H9 (cell line): ENCODE measurements at regions not wholly inside any gene's neighbourhood (a gene's known extent, or its start where the extent isn't known, plus 50 kb on each side); places are given as distances from the start of the nearest gene placed in this dataset.

Experiments
- DNase-seq: peaks from one replicate; pipeline ENCODE4 v3.0.0-alpha.2; 2017
- H2AFZ ChIP-seq: one replicate; pipeline ENCODE4 v1.6.1; 2013; ENCODE audit warnings: mild to moderate bottlenecking, low read length, control low read depth, moderate library complexity
- H2AK5ac ChIP-seq: 2 replicates; pipeline ENCODE4 v1.6.1; 2013; ENCODE audit warnings: low read length, control low read depth, mixed read lengths; ENCODE audit not compliant: insufficient read length
- H2BK120ac ChIP-seq: one replicate; pipeline ENCODE4 v1.6.1; 2013; ENCODE audit warnings: low read depth, mild to moderate bottlenecking, low read length, control low read depth, inconsistent platforms; ENCODE audit not compliant: poor library complexity, severe bottlenecking
- H2BK12ac ChIP-seq: 2 replicates; pipeline ENCODE4 v1.6.1; 2013; ENCODE audit warnings: low read length, control low read depth, mixed read lengths, low read depth; ENCODE audit not compliant: insufficient read length
- H2BK15ac ChIP-seq: 2 replicates; pipeline ENCODE4 v1.6.1; 2013; ENCODE audit warnings: low read depth, low read length, control low read depth
- H2BK20ac ChIP-seq: one replicate; pipeline ENCODE4 v1.6.1; 2013; ENCODE audit warnings: low read depth, mild to moderate bottlenecking, low read length, control low read depth, inconsistent platforms; ENCODE audit not compliant: poor library complexity, severe bottlenecking
- H2BK5ac ChIP-seq: 2 replicates; pipeline ENCODE4 v1.6.1; 2013; ENCODE audit warnings: low read length, control low read depth, mixed read lengths; ENCODE audit not compliant: insufficient read length
- H3K14ac ChIP-seq: 2 replicates; pipeline ENCODE4 v1.6.1; 2013; ENCODE audit warnings: low read length, control low read depth; ENCODE audit not compliant: insufficient read depth
- H3K18ac ChIP-seq: 2 replicates; pipeline ENCODE4 v1.6.1; 2013; ENCODE audit warnings: low read depth, mild to moderate bottlenecking, mixed read lengths, low read length, control low read depth; ENCODE audit not compliant: insufficient read length
- H3K23ac ChIP-seq: 2 replicates; pipeline ENCODE4 v1.6.1; 2013; ENCODE audit warnings: low read length, control low read depth, mixed read lengths, low read depth; ENCODE audit not compliant: insufficient read length
- H3K23me2 ChIP-seq: 2 replicates; pipeline ENCODE4 v1.6.1; 2013; ENCODE audit warnings: low read depth, mild to moderate bottlenecking, mixed read lengths, low read length, control low read depth; ENCODE audit not compliant: insufficient read length, poor library complexity, severe bottlenecking
- H3K27ac ChIP-seq: 2 replicates; pipeline ENCODE4 v1.5.1; 2013; ENCODE audit warnings: low read length, control low read depth, mixed read lengths, low read depth; ENCODE audit not compliant: insufficient read length
- H3K27me3 ChIP-seq: 2 replicates; pipeline ENCODE4 v1.6.1; 2013; ENCODE audit warnings: low read length, control low read depth, inconsistent platforms; ENCODE audit not compliant: insufficient read depth
- H3K4ac ChIP-seq: 2 replicates; pipeline ENCODE4 v1.6.1; 2013; ENCODE audit warnings: low read depth, mild to moderate bottlenecking, control low read depth, inconsistent platforms, low read length, moderate library complexity
- H3K4me1 ChIP-seq: 2 replicates; pipeline ENCODE4 v1.6.1; 2013; ENCODE audit warnings: low read length, control low read depth, inconsistent platforms; ENCODE audit not compliant: insufficient read depth
- H3K4me2 ChIP-seq: 2 replicates; pipeline ENCODE4 v1.6.1; 2013; ENCODE audit warnings: low read length, control low read depth, mixed read lengths; ENCODE audit not compliant: insufficient read length, insufficient read depth
- H3K56ac ChIP-seq: 2 replicates; pipeline ENCODE4 v1.6.1; 2013; ENCODE audit warnings: low read depth, mild to moderate bottlenecking, mixed read lengths, low read length, control low read depth; ENCODE audit not compliant: insufficient read length
- H3K79me1 ChIP-seq: 2 replicates; pipeline ENCODE4 v1.6.1; 2013; ENCODE audit warnings: low read depth, mild to moderate bottlenecking, moderate library complexity, low read length, control low read depth, inconsistent platforms; ENCODE audit not compliant: insufficient read depth, poor library complexity, severe bottlenecking
- H3K79me2 ChIP-seq: 2 replicates; pipeline ENCODE4 v1.6.1; 2013; ENCODE audit warnings: low read length, control low read depth, inconsistent platforms; ENCODE audit not compliant: insufficient read depth
- H3K9ac ChIP-seq: 2 replicates; pipeline ENCODE4 v1.6.1; 2013; ENCODE audit warnings: low read length, control low read depth, mixed read lengths; ENCODE audit not compliant: insufficient read length; ENCODE audit errors: extremely low read depth
- H3K9me3 ChIP-seq: one replicate; pipeline ENCODE4 v1.6.1; 2013; ENCODE audit warnings: low read depth, low read length, inconsistent platforms; ENCODE audit not compliant: control insufficient read depth
- H3T11ph ChIP-seq: one replicate; pipeline ENCODE4 v1.6.1; 2013; ENCODE audit warnings: mild to moderate bottlenecking, low read length, control low read depth, inconsistent platforms
- H4K20me1 ChIP-seq: one replicate; pipeline ENCODE4 v1.6.1; 2013; ENCODE audit not compliant: control insufficient read depth, insufficient read length, insufficient read depth
- H4K5ac ChIP-seq: 2 replicates; pipeline ENCODE4 v1.6.1; 2013; ENCODE audit warnings: low read depth, mild to moderate bottlenecking, mixed read lengths, low read length, control low read depth; ENCODE audit not compliant: insufficient read length
- H4K8ac ChIP-seq: replicated peaks from 2 replicates; pipeline ENCODE4 v1.6.1; 2013; ENCODE audit warnings: low read length, control low read depth, mixed read lengths, low read depth; ENCODE audit not compliant: insufficient read length
- H4K91ac ChIP-seq: 2 replicates; pipeline ENCODE4 v1.6.1; 2013; ENCODE audit warnings: low read depth, mild to moderate bottlenecking, moderate library complexity, mixed read lengths, low read length, control low read depth; ENCODE audit not compliant: insufficient read length
- H3K27ac Mint-ChIP-seq, 3 experiments: 2 replicates in 2 of 3; 3 replicates in 1 of 3; pipeline ENCODE4 v1.8.0; 2020 to 2021; ENCODE audit warnings: mixed read lengths in 3 of 3, mild to moderate bottlenecking in 1 of 3, moderate library complexity in 1 of 3
- H3K27me3 Mint-ChIP-seq: 2 replicates; pipeline ENCODE4 v1.8.0; 2021; ENCODE audit warnings: low read depth, mild to moderate bottlenecking, moderate library complexity, mixed read lengths
- H3K36me3 Mint-ChIP-seq, 3 experiments: 2 replicates in 2 of 3; 3 replicates in 1 of 3; pipeline ENCODE4 v1.8.0; 2020 to 2021; ENCODE audit warnings: low read depth in 3 of 3, mixed read lengths in 3 of 3; ENCODE audit not compliant: insufficient read depth in 1 of 3
- H3K4me1 Mint-ChIP-seq, 2 experiments: 2 replicates each; pipeline ENCODE4 v1.8.0; 2020; ENCODE audit warnings: mixed read lengths in 2 of 2
- H3K4me3 Mint-ChIP-seq, 2 experiments: 2 replicates in 1 of 2; 3 replicates in 1 of 2; pipeline ENCODE4 v1.8.0; 2020 to 2021; ENCODE audit warnings: mild to moderate bottlenecking in 2 of 2, mixed read lengths in 2 of 2, moderate library complexity in 1 of 2
- H3K9me3 Mint-ChIP-seq, 2 experiments: 2 replicates in 1 of 2; 3 replicates in 1 of 2; pipeline ENCODE4 v1.8.0; 2020; ENCODE audit warnings: mild to moderate bottlenecking in 2 of 2, mixed read lengths in 2 of 2, moderate library complexity in 1 of 2
- CTCF ChIP-seq: fragments of 200-600 bp; sonication (generic); conservative IDR thresholded peaks from 3 replicates; pipeline ENCODE4 v1.8.0; 2021; ENCODE audit warnings: antibody characterized with exemption, mild to moderate bottlenecking

- Histone ChIP-seq H3K27ac (no peak overlapping the region), H3K4me2 (no peak overlapping the region), H3K79me2 (no peaks in the 10 kb centered on the region), H3K18ac (no peak overlapping the region), H3K14ac (no peak overlapping the region), H3K4me1 (no peaks in the 10 kb centered on the region), H3K79me1 (no peaks in the 10 kb centered on the region), H4K20me1 (no peaks in the 10 kb centered on the region), H3T11ph (no peak overlapping the region), H2BK120ac (no peak overlapping the region), H3K27me3 (no peaks in the 10 kb centered on the region), H3K23ac (no peak overlapping the region), H2BK20ac (no peak overlapping the region), H2AFZ (no peak overlapping the region), H4K5ac (no peak overlapping the region), H2BK15ac (no peak overlapping the region), H4K91ac (no peak overlapping the region), H2BK12ac (no peak overlapping the region), H2AK5ac (no peak overlapping the region), H3K9ac (no peak overlapping the region), H2BK5ac (no peak overlapping the region), H4K8ac (no peak overlapping the region), H3K4ac (no peak overlapping the region), H3K9me3 (no peaks in the 10 kb centered on the region), H3K23me2 (no peaks in the 10 kb centered on the region), H3K56ac (no peak overlapping the region)
- Mint-ChIP-seq H3K4me3 (no peak overlapping the region), H3K36me3 (peaks cover 0 to 9% (median 2%) of the 10 kb centered on the region in 3 experiments; a peak in 5 of 7 replicates), H3K27me3 (no peaks in the 10 kb centered on the region), H3K27ac (no peak overlapping the region), H3K9me3 (peaks cover 0 to 7% of the 10 kb centered on the region in 2 experiments; a peak in 3 of 5 replicates), H3K4me1 (peaks cover 2 to 19% of the 10 kb centered on the region in 2 experiments; a peak in 2 of 4 replicates)
- no peak for TF ChIP-seq CTCF
- DNase-seq, result no peak
Measured at GRCh38 chr3:118527514-118528044, 507.1 kb downstream of the IGSF11 start.
